Fibroblast of upper back skin (primary cell): ENCODE measurements at regions not wholly inside any gene's neighbourhood (a gene's known extent, or its start where the extent isn't known, plus 50 kb on each side); places are given as distances from the start of the nearest gene placed in this dataset.
A peak's percentile ranks its signal among the peaks of the same experiment; 100 is the strongest.

ENCODE experiments used
- DNase-seq: peaks from one replicate; pipeline ENCODE4 v3.0.0-alpha.2; 2013

GRCh38 chr7:113454597-113455169, 336.3 kb upstream of the SMIM30 start:
- DNase-seq, result no peak

GRCh38 chr7:113452245-113452644, 333.9 kb upstream of the SMIM30 start:
- DNase-seq, result no peak

- DNase-seq, result no peak
These were observed 328.4 kb upstream of the SMIM30 start for GRCh38 chr7:113446791-113447190.

- no peak for DNase-seq
These were observed 328.0 kb upstream of the SMIM30 start for GRCh38 chr7:113446391-113446790.

- DNase-seq, result peak; percentile 0
These were observed 325.9 kb upstream of the SMIM30 start for GRCh38 chr7:113444261-113444660.

- no peak for DNase-seq
These were observed 321.8 kb upstream of the SMIM30 start for GRCh38 chr7:113440173-113440572.

- peak; percentile 26 for DNase-seq
These were observed 313.1 kb upstream of the SMIM30 start for GRCh38 chr7:113431406-113431805.

- DNase-seq, result no peak
These were observed 305.9 kb upstream of the SMIM30 start for GRCh38 chr7:113424185-113424817.

GRCh38 chr7:113421696-113422330, 303.5 kb upstream of the SMIM30 start:
- peak; percentile 80 for DNase-seq

- no peak for DNase-seq
These were observed 296.2 kb upstream of the SMIM30 start for GRCh38 chr7:113414401-113415035.

- no peak for DNase-seq
These were observed 294.1 kb upstream of the SMIM30 start for GRCh38 chr7:113412410-113412809.

- DNase-seq, result no peak
These were observed 292.4 kb upstream of the SMIM30 start for GRCh38 chr7:113410796-113411195.

GRCh38 chr7:113408999-113409398, 290.6 kb upstream of the SMIM30 start:
- DNase-seq, result no peak

- no peak for DNase-seq
These were observed 287.1 kb upstream of the SMIM30 start for GRCh38 chr7:113405296-113406056.

- no peak for DNase-seq
These were observed 285.9 kb upstream of the SMIM30 start for GRCh38 chr7:113404245-113404644.

GRCh38 chr7:113402482-113402881, 284.1 kb upstream of the SMIM30 start:
- no peak for DNase-seq

- DNase-seq, result no peak
These were observed 283.7 kb upstream of the SMIM30 start for GRCh38 chr7:113402005-113402404.

GRCh38 chr7:113394856-113395255, 276.5 kb upstream of the SMIM30 start:
- no peak for DNase-seq

GRCh38 chr7:113392841-113393540, 274.6 kb upstream of the SMIM30 start:
- DNase-seq, result no peak

- no peak for DNase-seq
These were observed 274.1 kb upstream of the SMIM30 start for GRCh38 chr7:113392421-113392820.

GRCh38 chr7:113389112-113389646, 270.8 kb upstream of the SMIM30 start:
- no peak for DNase-seq

- no peak for DNase-seq
These were observed 265.3 kb upstream of the SMIM30 start for GRCh38 chr7:113383638-113384037.
